OCI-LY7 (cell line): ENCODE measurements at regions not wholly inside any gene's neighbourhood (a gene's known extent, or its start where the extent isn't known, plus 50 kb on each side); places are given as distances from the start of the nearest gene placed in this dataset.

Experiments used
- BruUV-seq: library from RNA; stranded (reverse); fragments of 400-500 nt; replicated peaks from 2 replicates; lab custom pipeline; 2021; lab: Mats Ljungman, UMichigan
- CTCF ChIA-PET: fragments of 300-600 bp; sonication (Branson Sonifier 250); formaldehyde crosslinking; loops from one replicate; lab custom pipeline; 2022; ENCODE audit warnings: antibody characterized with exemption; ENCODE audit not compliant: unreplicated experiment; lab: Charles Lee
- POLR2A ChIA-PET: fragments of 300-600 bp; sonication (Branson Sonifier 250); formaldehyde crosslinking; loops from one replicate; lab custom pipeline; 2022; ENCODE audit warnings: antibody characterized with exemption; lab: Charles Lee
- DNase-seq: peaks from one replicate; pipeline ENCODE4 v3.0.0-alpha.2; 2015; ENCODE audit warnings: low spot score
- H2AFZ ChIP-seq: fragments of 200-600 bp; sonication (generic), shearing (Covaris generic); 2 replicates; pipeline ENCODE4 v1.6.1; 2014; ENCODE audit warnings: mild to moderate bottlenecking, antibody characterized with exemption, low read length, moderate library complexity
- H3K27ac ChIP-seq: fragments of 200-600 bp; sonication (generic); 2 replicates; pipeline ENCODE4 v1.5.1; 2014; ENCODE audit warnings: mixed run types, low read depth, mild to moderate bottlenecking, moderate library complexity, low read length, inconsistent platforms; ENCODE audit not compliant: poor library complexity, severe bottlenecking
- H3K36me3 ChIP-seq: fragments of 200-600 bp; sonication (generic); 2 replicates; pipeline ENCODE4 v1.6.1; 2014; ENCODE audit warnings: mild to moderate bottlenecking, antibody characterized with exemption, low read length, moderate library complexity, mixed read lengths; ENCODE audit not compliant: insufficient read depth
- H3K4me1 ChIP-seq: fragments of 200-600 bp; sonication (generic); 2 replicates; pipeline ENCODE4 v1.5.1; 2014; ENCODE audit warnings: mild to moderate bottlenecking, low read length; ENCODE audit not compliant: insufficient read depth, poor library complexity, severe bottlenecking
- H3K4me2 ChIP-seq: fragments of 200-600 bp; sonication (generic); 2 replicates; pipeline ENCODE4 v1.6.1; 2014; ENCODE audit warnings: mild to moderate bottlenecking, low read length
- H3K4me3 ChIP-seq: fragments of 200-600 bp; sonication (generic); 2 replicates; pipeline ENCODE4 v1.5.1; 2014; ENCODE audit warnings: mild to moderate bottlenecking, low read depth, low read length; ENCODE audit not compliant: poor library complexity, severe bottlenecking
- H3K79me2 ChIP-seq: fragments of 200-600 bp; sonication (generic); 2 replicates; pipeline ENCODE4 v1.6.1; 2016; ENCODE audit warnings: low read depth, mild to moderate bottlenecking, low read length, moderate library complexity, mixed read lengths; ENCODE audit not compliant: insufficient read depth
- H3K9me2 ChIP-seq: fragments of 200-600 bp; sonication (generic); 2 replicates; pipeline ENCODE4 v1.6.1; 2016; ENCODE audit warnings: mild to moderate bottlenecking, low read length, mixed read lengths; ENCODE audit not compliant: insufficient read depth
- H3K9me3 ChIP-seq: fragments of 200-600 bp; sonication (generic); 2 replicates; pipeline ENCODE4 v1.6.1; 2014; ENCODE audit warnings: mild to moderate bottlenecking, mixed run types, low read length, mixed read lengths
- H4K20me1 ChIP-seq: fragments of 200-600 bp; sonication (generic); 2 replicates; pipeline ENCODE4 v1.6.1; 2014; ENCODE audit warnings: mild to moderate bottlenecking, antibody characterized with exemption, low read length, moderate library complexity, mixed read lengths; ENCODE audit not compliant: insufficient read depth
- EZH2phosphoT487 ChIP-seq: fragments of 200-600 bp; sonication (generic); IDR thresholded peaks from 2 replicates; pipeline ENCODE4 v1.6.1; 2018; ENCODE audit warnings: low read depth, borderline replicate concordance, mild to moderate bottlenecking, mixed run types, antibody characterized with exemption, low read length, moderate library complexity, mixed read lengths
- intact Hi-C: fragments of 100-400 bp; cut with micrococcal nuclease; formaldehyde crosslinking; loops from one replicate; pipeline ENCODE4 v1.10.0; 2022; ENCODE audit not compliant: unreplicated experiment
- TF ChIP-seq, protein P1 (sequence below): fragments of 200-600 bp; sonication (generic); conservative IDR thresholded peaks from 2 replicates; pipeline ENCODE4 v1.5.1; 2014; ENCODE audit warnings: mild to moderate bottlenecking, antibody characterized with exemption, low read length, moderate library complexity, mixed read lengths

GRCh38 chr13:50078231-50078894 is 63.1 kb downstream of the KCNRG start:
- POLR2A ChIA-PET: interaction anchor here (0.5 to 8.0 kb wide), 12 partner anchors 9 to 1547 kb away, joined by 3 to 94 read pairs (median 3); no protein-coding TSS in a partner anchor
- H2AFZ ChIP-seq: no peak overlapping the region
- TF ChIP-seq, protein P1, sequence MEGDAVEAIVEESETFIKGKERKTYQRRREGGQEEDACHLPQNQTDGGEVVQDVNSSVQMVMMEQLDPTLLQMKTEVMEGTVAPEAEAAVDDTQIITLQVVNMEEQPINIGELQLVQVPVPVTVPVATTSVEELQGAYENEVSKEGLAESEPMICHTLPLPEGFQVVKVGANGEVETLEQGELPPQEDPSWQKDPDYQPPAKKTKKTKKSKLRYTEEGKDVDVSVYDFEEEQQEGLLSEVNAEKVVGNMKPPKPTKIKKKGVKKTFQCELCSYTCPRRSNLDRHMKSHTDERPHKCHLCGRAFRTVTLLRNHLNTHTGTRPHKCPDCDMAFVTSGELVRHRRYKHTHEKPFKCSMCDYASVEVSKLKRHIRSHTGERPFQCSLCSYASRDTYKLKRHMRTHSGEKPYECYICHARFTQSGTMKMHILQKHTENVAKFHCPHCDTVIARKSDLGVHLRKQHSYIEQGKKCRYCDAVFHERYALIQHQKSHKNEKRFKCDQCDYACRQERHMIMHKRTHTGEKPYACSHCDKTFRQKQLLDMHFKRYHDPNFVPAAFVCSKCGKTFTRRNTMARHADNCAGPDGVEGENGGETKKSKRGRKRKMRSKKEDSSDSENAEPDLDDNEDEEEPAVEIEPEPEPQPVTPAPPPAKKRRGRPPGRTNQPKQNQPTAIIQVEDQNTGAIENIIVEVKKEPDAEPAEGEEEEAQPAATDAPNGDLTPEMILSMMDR: no peak
- TF ChIP-seq EZH2phosphoT487: no peak

GRCh38 chr13:50078895-50079654 is 63.8 kb downstream of the KCNRG start:
- DNase-seq: no peak
- Histone ChIP-seq H4K20me1 (peaks cover 55% of the 10 kb centered on the region), H3K27ac (peak overlapping the region; percentile 89), H3K79me2 (peaks cover 94% of the 10 kb centered on the region), H3K4me3 (peak overlapping the region; percentile 96), H3K9me3 (no peaks in the 10 kb centered on the region), H3K4me2 (peak overlapping the region; percentile 96), H3K36me3 (peaks cover 70% of the 10 kb centered on the region), H3K4me1 (peaks cover 43% of the 10 kb centered on the region), H3K9me2 (no peaks in the 10 kb centered on the region), H2AFZ (no peak overlapping the region)
- TF ChIP-seq EZH2phosphoT487: no peak
- TF ChIP-seq, protein P1: no peak
- BruUV-seq: no TSS peak
- POLR2A ChIA-PET: interaction anchor here (0.6 to 8.0 kb wide), 11 partner anchors 10 to 1546 kb away, joined by 3 to 94 read pairs (median 3); no protein-coding TSS in a partner anchor
- CTCF ChIA-PET: no interaction called here
- intact Hi-C loops: no loop called here

More at GRCh38 chr13:50078231-50078894, 63.1 kb downstream of the KCNRG start:
- Histone ChIP-seq H4K20me1 (peaks cover 62% of the 10 kb centered on the region), H3K4me2 (peak overlapping the region; percentile 96), H3K4me1 (peaks cover 46% of the 10 kb centered on the region), H3K36me3 (peaks cover 72% of the 10 kb centered on the region), H3K79me2 (peaks cover 94% of the 10 kb centered on the region), H3K27ac (peak overlapping the region; percentile 89), H3K4me3 (peak overlapping the region; percentile 96), H3K9me3 (no peaks in the 10 kb centered on the region), H3K9me2 (no peaks in the 10 kb centered on the region)
- CTCF ChIA-PET: no interaction called here
- no TSS peak for BruUV-seq
- no peak for DNase-seq
- intact Hi-C loops: no loop called here
